Putamen (tissue), 1 donor: ENCODE measurements at regions not wholly inside any gene's neighbourhood (a gene's known extent, or its start where the extent isn't known, plus 50 kb on each side); places are given as distances from the start of the nearest gene placed in this dataset.

Source experiments
- DNase-seq: peaks from one replicate; pipeline ENCODE4 v3.0.0-alpha.2; 2016; ENCODE audit warnings: low spot score

GRCh38 chr7:46577394-46577793 lies 656.3 kb upstream of the IGFBP3 start:
- DNase-seq = no peak

- DNase-seq = no peak
Measured at GRCh38 chr7:46576950-46577349, 655.9 kb upstream of the IGFBP3 start.

GRCh38 chr7:46572691-46573090 lies 651.6 kb upstream of the IGFBP3 start:
- DNase-seq = no peak

- no peak for DNase-seq
Measured at GRCh38 chr7:46571996-46572395, 650.9 kb upstream of the IGFBP3 start.

GRCh38 chr7:46569133-46569465 lies 648.0 kb upstream of the IGFBP3 start:
- DNase-seq = no peak

GRCh38 chr7:46568420-46569132 lies 647.5 kb upstream of the IGFBP3 start:
- no peak for DNase-seq

- DNase-seq = no peak
Measured at GRCh38 chr7:46567858-46568257, 646.8 kb upstream of the IGFBP3 start.

- DNase-seq = no peak
Measured at GRCh38 chr7:46566097-46566774, 645.2 kb upstream of the IGFBP3 start.

GRCh38 chr7:46565253-46566096 lies 644.4 kb upstream of the IGFBP3 start:
- no peak for DNase-seq

- no peak for DNase-seq
Measured at GRCh38 chr7:46559194-46559832, 638.2 kb upstream of the IGFBP3 start.

GRCh38 chr7:46558482-46559193 lies 637.6 kb upstream of the IGFBP3 start:
- DNase-seq = no peak

GRCh38 chr7:46557781-46558180 lies 636.7 kb upstream of the IGFBP3 start:
- no peak for DNase-seq

- no peak for DNase-seq
Measured at GRCh38 chr7:46557295-46557711, 636.2 kb upstream of the IGFBP3 start.

- no peak for DNase-seq
Measured at GRCh38 chr7:46554688-46555422, 633.8 kb upstream of the IGFBP3 start.

- no peak for DNase-seq
Measured at GRCh38 chr7:46551603-46552002, 630.5 kb upstream of the IGFBP3 start.

- DNase-seq = no peak
Measured at GRCh38 chr7:46550864-46551263, 629.8 kb upstream of the IGFBP3 start.

- DNase-seq = no peak
Measured at GRCh38 chr7:46549892-46550639, 629.0 kb upstream of the IGFBP3 start.

- DNase-seq = no peak
Measured at GRCh38 chr7:46549347-46549746, 628.3 kb upstream of the IGFBP3 start.

- DNase-seq = no peak
Measured at GRCh38 chr7:46547044-46547443, 626.0 kb upstream of the IGFBP3 start.

- DNase-seq = no peak
Measured at GRCh38 chr7:46545790-46546189, 624.7 kb upstream of the IGFBP3 start.
